ENCODE measurements at regions not wholly inside any gene's neighbourhood (a gene's known extent, or its start where the extent isn't known, plus 50 kb on each side); places are given as distances from the start of the nearest gene placed in this dataset.

DNA sequence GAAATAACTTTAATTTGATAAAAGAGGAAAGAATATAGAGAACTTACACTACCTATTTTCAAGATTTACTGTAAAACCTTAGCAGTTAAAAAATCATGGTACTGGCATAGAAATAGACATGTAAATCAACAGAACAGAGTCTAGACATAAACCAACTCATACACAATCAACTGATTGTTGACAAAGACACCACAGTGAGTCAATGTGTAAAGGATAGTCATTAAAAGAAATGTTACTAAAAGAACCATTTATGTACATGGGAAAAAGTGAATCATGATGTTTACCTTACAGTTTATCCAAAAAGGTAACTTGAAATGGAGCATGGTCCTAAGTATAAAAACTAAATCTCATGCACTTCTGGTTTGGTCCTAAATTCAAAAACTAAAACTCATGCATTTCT, 847.4 kb downstream of the IGSF11 start:
- CTCF ChIA-PET: no interaction called here
- no peak overlapping the region for H3K4me3 ChIP-seq (ENCODE audit: low read depth, low read length)
- H3K27me3 ChIP-seq (ENCODE audit: control insufficient read depth, insufficient read depth, low read length): no peaks in the 10 kb centered on the region
- DNase-seq (ENCODE audit: low read depth, low spot score): no peak
- H3K27ac ChIP-seq (ENCODE audit: low read depth, low read length): no peak overlapping the region
- POLR2A ChIA-PET: no interaction called here
- TF ChIP-seq, protein P1, sequence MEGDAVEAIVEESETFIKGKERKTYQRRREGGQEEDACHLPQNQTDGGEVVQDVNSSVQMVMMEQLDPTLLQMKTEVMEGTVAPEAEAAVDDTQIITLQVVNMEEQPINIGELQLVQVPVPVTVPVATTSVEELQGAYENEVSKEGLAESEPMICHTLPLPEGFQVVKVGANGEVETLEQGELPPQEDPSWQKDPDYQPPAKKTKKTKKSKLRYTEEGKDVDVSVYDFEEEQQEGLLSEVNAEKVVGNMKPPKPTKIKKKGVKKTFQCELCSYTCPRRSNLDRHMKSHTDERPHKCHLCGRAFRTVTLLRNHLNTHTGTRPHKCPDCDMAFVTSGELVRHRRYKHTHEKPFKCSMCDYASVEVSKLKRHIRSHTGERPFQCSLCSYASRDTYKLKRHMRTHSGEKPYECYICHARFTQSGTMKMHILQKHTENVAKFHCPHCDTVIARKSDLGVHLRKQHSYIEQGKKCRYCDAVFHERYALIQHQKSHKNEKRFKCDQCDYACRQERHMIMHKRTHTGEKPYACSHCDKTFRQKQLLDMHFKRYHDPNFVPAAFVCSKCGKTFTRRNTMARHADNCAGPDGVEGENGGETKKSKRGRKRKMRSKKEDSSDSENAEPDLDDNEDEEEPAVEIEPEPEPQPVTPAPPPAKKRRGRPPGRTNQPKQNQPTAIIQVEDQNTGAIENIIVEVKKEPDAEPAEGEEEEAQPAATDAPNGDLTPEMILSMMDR (IDR thresholded peaks at IDR 0.05; ENCODE audit: low read depth, low read length): no peak
- no peaks in the 10 kb centered on the region for H3K9me3 ChIP-seq (ENCODE audit: control insufficient read depth, insufficient read depth, low read length)

DNA sequence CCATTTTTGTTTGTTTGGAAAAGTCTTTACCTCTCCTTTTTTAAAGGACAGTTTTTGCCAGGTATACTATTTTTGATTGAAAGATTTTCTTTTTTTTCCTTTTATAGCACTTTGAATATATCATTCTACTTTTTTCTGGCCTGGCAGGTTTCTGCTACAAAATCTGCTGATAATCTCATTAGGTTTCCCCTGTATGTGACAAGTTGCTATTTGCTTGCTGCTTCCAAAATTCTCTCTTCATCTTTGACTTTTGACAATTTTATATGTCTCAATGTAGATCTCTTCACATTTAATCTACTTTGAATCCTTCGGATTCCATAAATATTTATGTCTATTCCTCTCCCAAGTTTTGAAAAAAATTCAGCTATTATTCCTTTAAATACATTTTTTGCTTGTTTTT, 838.5 kb downstream of the IGSF11 start:
- DNase-seq (ENCODE audit: low read depth, low spot score): no peak
- ChIA-PET CTCF (no interaction called here), POLR2A (no interaction called here)
- Histone ChIP-seq H3K9me3 (ENCODE audit: control insufficient read depth, insufficient read depth, low read length) (no peaks in the 10 kb centered on the region), H3K4me3 (ENCODE audit: low read depth, low read length) (no peak overlapping the region), H3K27ac (ENCODE audit: low read depth, low read length) (no peak overlapping the region), H3K27me3 (ENCODE audit: control insufficient read depth, insufficient read depth, low read length) (no peaks in the 10 kb centered on the region)
- TF ChIP-seq, protein P1 (IDR thresholded peaks at IDR 0.05; ENCODE audit: low read depth, low read length): no peak

DNA sequence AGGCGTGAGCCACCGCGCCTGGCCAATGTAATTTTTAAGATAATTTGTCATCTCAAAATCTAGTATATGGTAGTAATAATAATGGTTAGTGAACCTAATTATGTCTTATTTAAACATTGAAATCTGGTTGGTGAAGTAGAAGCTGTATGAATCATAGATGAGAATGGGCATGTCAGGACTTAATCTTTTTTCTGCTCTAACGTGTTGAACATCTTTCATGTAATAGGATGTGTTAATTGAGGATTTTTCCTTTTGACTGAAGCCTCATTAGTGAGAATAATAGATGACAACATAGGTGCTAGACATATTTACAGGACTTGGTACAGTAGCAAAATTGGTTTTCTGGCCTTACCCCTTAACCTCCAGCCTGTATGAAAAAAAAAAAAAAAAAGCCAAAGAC, 835.6 kb downstream of the IGSF11 start:
- POLR2A ChIA-PET: no interaction called here
- TF ChIP-seq, protein P1 (IDR thresholded peaks at IDR 0.05; ENCODE audit: low read depth, low read length): no peak
- no peak overlapping the region for H3K27ac ChIP-seq (ENCODE audit: low read depth, low read length)
- H3K4me3 ChIP-seq (ENCODE audit: low read depth, low read length): no peak overlapping the region
- no peaks in the 10 kb centered on the region for H3K27me3 ChIP-seq (ENCODE audit: control insufficient read depth, insufficient read depth, low read length)
- no peaks in the 10 kb centered on the region for H3K9me3 ChIP-seq (ENCODE audit: control insufficient read depth, insufficient read depth, low read length)
- no peak for DNase-seq (ENCODE audit: low read depth, low spot score)
- CTCF ChIA-PET: no interaction called here

DNA sequence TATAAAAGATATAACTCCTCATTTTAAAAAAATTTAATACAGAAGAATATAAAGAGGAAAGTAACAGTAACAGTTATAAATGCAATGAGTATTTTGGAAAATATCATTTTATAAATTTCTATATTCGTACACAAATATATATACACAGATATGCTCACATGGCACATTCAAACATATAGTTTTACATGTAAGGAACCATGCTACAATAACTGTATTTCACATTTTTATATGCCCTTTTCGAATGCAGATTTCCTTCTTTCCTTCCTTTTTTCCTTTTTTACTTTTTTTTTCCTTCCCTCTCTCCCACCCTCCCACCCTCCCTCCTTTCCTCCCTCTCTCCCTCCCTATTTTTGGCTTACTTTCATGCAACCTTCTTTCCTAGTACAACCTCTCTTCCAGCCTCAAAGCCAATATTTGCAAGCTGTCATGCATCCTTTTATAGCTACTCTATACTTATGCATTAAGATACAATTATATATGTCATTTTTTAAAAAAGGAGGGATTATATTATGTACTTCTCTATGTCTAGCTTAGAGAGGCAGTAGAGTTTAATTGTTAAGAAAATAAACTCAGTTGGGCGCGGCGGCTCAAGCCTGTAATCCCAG, 830.5 kb downstream of the IGSF11 start:
- Histone ChIP-seq H3K4me3 (ENCODE audit: low read depth, low read length) (no peak overlapping the region), H3K27ac (ENCODE audit: low read depth, low read length) (no peak overlapping the region), H3K9me3 (ENCODE audit: control insufficient read depth, insufficient read depth, low read length) (no peaks in the 10 kb centered on the region), H3K27me3 (ENCODE audit: control insufficient read depth, insufficient read depth, low read length) (no peaks in the 10 kb centered on the region)
- TF ChIP-seq, protein P1 (IDR thresholded peaks at IDR 0.05; ENCODE audit: low read depth, low read length): no peak
- ChIA-PET POLR2A (no interaction called here), CTCF (no interaction called here)
- DNase-seq (ENCODE audit: low read depth, low spot score): no peak

DNA sequence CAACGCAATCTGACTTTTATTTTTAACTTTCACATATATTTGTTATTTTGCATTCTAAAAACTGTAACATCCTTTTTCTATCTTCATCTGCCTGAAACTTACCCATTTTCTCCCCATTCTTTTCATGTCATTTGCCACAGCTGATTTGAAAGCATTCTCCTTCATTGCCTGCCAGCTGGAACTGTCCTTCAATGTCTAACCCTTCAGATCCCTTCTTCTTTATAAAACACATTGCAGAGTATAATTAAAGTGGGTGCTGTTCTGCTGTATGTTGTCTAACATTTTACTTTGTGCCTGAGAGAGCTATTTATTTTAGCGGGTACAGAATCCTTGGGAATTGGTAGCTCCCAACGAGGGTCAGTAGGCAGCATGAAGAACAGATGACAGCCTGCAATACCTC, 827.4 kb downstream of the IGSF11 start:
- Histone ChIP-seq H3K27me3 (ENCODE audit: control insufficient read depth, insufficient read depth, low read length) (no peaks in the 10 kb centered on the region), H3K4me3 (ENCODE audit: low read depth, low read length) (no peak overlapping the region), H3K27ac (ENCODE audit: low read depth, low read length) (no peak overlapping the region), H3K9me3 (ENCODE audit: control insufficient read depth, insufficient read depth, low read length) (no peaks in the 10 kb centered on the region)
- ChIA-PET CTCF (no interaction called here), POLR2A (no interaction called here)
- no peak for DNase-seq (ENCODE audit: low read depth, low spot score)
- TF ChIP-seq, protein P1 (IDR thresholded peaks at IDR 0.05; ENCODE audit: low read depth, low read length): no peak
